Vagina (tissue), 2 donors: ENCODE measurements at regions not wholly inside any gene's neighbourhood (a gene's known extent, or its start where the extent isn't known, plus 50 kb on each side); places are given as distances from the start of the nearest gene placed in this dataset.

ENCODE experiments used
- DNase-seq, 2 donors: peaks; one replicate each; pipeline ENCODE4 v3.0.0-alpha.2; 2017; ENCODE audit errors: extremely low spot score in 2 of 2
- H3K27ac ChIP-seq: fragments of 200-600 bp; sonication (generic); one replicate; pipeline ENCODE4 v1.5.1; 2019
- H3K27me3 ChIP-seq: fragments of 200-600 bp; sonication (generic); one replicate; pipeline ENCODE4 v1.5.1; 2019
- H3K36me3 ChIP-seq, 2 donors: fragments of 200-600 bp; sonication (generic); one replicate each; pipeline ENCODE4 v1.5.1; 2017 to 2019
- H3K4me1 ChIP-seq: fragments of 200-600 bp; sonication (generic); one replicate; pipeline ENCODE4 v1.5.1; 2019
- H3K4me3 ChIP-seq, 2 donors: fragments of 200-600 bp; sonication (generic); 1 replicate in 1 of 2; 2 replicates in 1 of 2; pipeline ENCODE4 v1.5.1; 2016 to 2019
- H3K9me3 ChIP-seq: fragments of 200-600 bp; sonication (generic); one replicate; pipeline ENCODE4 v1.5.1; 2019
- CTCF ChIP-seq, 3 experiments: fragments of 450-650 bp in 2 of 3; fragments of 200-600 bp in 1 of 3; sonication (generic) in 1 of 3; IDR thresholded peaks; one replicate each; pipeline ENCODE4 v1.5.1; 2017 to 2019; ENCODE audit warnings: antibody characterized with exemption in 3 of 3, mild to moderate bottlenecking in 2 of 3, moderate library complexity in 2 of 3
- POLR2A ChIP-seq, 2 donors: fragments of 450-650 bp; IDR thresholded peaks; one replicate each; pipeline ENCODE4 v1.6.1; 2017; ENCODE audit warnings: antibody characterized with exemption in 2 of 2, mild to moderate bottlenecking in 2 of 2, moderate library complexity in 2 of 2
- POLR2AphosphoS5 ChIP-seq, 2 donors: sonication (generic); formaldehyde crosslinking; IDR thresholded peaks; one replicate each; pipeline ENCODE4 v1.9.0; 2017; ENCODE audit warnings: antibody characterized with exemption in 2 of 2, mild to moderate bottlenecking in 2 of 2, low read depth in 1 of 2; ENCODE audit not compliant: insufficient read depth in 1 of 2
- intact Hi-C: fragments of 100-400 bp; cut with DNase I; formaldehyde crosslinking; loops from one replicate; pipeline ENCODE4 v1.15.1; 2023

GRCh38 chr18:44149706-44150105 lies 531.0 kb upstream of the SETBP1 start:
- Histone ChIP-seq H3K27me3 (no peaks in the 10 kb centered on the region), H3K27ac (no peak overlapping the region), H3K4me1 (peaks cover 4% of the 10 kb centered on the region), H3K4me3 (no peak overlapping the region), H3K9me3 (no peaks in the 10 kb centered on the region), H3K36me3 (no peaks in the 10 kb centered on the region)
- DNase-seq, result no peak
- intact Hi-C loops, result no loop called here
- peak in 1 of 2 donors; percentile 28 for TF ChIP-seq POLR2AphosphoS5 (IDR thresholded peaks at IDR 0.05; ENCODE audit: insufficient read depth in 1 of 2, low read depth in 1 of 2)
- no peak for TF ChIP-seq CTCF (IDR thresholded peaks at IDR 0.05)
- TF ChIP-seq POLR2A (IDR thresholded peaks at IDR 0.05), result no peak

DNA sequence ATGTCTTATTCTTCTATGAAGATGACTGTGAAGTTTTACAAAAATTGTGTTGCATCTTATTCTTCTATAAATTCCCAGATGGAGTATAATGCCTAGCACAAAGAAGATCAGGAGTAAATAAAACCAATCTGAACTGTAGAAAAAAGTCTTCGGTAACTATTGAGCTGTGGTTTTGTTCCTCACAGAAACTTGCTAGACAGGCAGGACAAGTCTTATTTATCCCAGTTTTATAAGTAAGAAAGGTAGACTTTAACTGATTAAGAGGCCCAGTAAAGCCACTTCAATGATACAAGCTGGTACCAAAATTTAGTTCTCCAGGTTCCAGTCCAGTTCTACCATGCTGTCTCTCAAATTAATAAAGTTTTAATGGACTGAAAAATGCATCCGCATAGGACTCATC lies 526.7 kb upstream of the SETBP1 start:
- no peak for TF ChIP-seq POLR2AphosphoS5 (IDR thresholded peaks at IDR 0.05; ENCODE audit: insufficient read depth in 1 of 2, low read depth in 1 of 2)
- no peak for TF ChIP-seq POLR2A (IDR thresholded peaks at IDR 0.05)
- no peak for TF ChIP-seq CTCF (IDR thresholded peaks at IDR 0.05)
- intact Hi-C loops, result no loop called here
- peaks cover 4% of the 10 kb centered on the region for H3K4me1 ChIP-seq
- H3K36me3 ChIP-seq, result no peaks in the 10 kb centered on the region
- H3K27me3 ChIP-seq, result no peaks in the 10 kb centered on the region
- H3K27ac ChIP-seq, result no peak overlapping the region
- H3K9me3 ChIP-seq, result no peaks in the 10 kb centered on the region
- H3K4me3 ChIP-seq, result no peak overlapping the region
- DNase-seq, result no peak

- no peak overlapping the region for H3K4me3 ChIP-seq
- H3K36me3 ChIP-seq, result no peaks in the 10 kb centered on the region
- intact Hi-C loops, result no loop called here
- TF ChIP-seq POLR2A (IDR thresholded peaks at IDR 0.05) (no peak), CTCF (IDR thresholded peaks at IDR 0.05) (no peak), POLR2AphosphoS5 (IDR thresholded peaks at IDR 0.05; ENCODE audit: insufficient read depth in 1 of 2, low read depth in 1 of 2) (no peak)
- no peaks in the 10 kb centered on the region for H3K9me3 ChIP-seq
- no peak for DNase-seq
- H3K27me3 ChIP-seq, result no peaks in the 10 kb centered on the region
- H3K4me1 ChIP-seq, result no peaks in the 10 kb centered on the region
- H3K27ac ChIP-seq, result no peak overlapping the region
Measured at GRCh38 chr18:44156126-44156525, 524.6 kb upstream of the SETBP1 start.

DNA sequence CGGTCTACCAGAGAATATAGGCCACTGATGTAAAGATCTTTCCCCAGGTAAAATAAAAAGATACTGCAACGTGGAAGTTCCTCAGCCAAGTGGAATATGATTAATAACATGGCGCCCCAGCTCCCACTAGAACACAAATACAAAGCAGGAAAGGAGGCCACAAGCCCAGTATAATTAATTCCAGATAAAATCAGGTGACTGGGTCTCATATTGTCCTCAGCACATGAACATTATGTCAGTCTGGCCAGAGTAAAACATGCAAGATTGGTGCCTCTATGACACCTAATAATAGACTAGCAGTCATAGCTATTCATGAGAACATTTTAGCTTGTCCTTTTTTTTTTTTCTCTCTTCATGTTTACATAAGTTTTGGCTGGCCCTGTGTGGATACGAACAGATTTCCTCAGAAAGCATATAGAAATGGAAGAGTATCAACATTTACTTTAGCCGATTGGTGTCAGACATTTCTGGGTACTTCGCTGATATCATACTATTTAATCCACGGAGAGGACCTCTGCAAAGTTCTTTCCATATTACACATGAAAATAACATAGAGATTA lies 523.8 kb upstream of the SETBP1 start:
- no peak overlapping the region for H3K4me3 ChIP-seq
- no peak overlapping the region for H3K27ac ChIP-seq
- no peaks in the 10 kb centered on the region for H3K4me1 ChIP-seq
- intact Hi-C loops, result no loop called here
- no peaks in the 10 kb centered on the region for H3K9me3 ChIP-seq
- no peaks in the 10 kb centered on the region for H3K27me3 ChIP-seq
- no peak for DNase-seq
- TF ChIP-seq POLR2AphosphoS5 (IDR thresholded peaks at IDR 0.05; ENCODE audit: insufficient read depth in 1 of 2, low read depth in 1 of 2) (no peak), CTCF (IDR thresholded peaks at IDR 0.05) (no peak), POLR2A (IDR thresholded peaks at IDR 0.05) (no peak)
- H3K36me3 ChIP-seq, result no peaks in the 10 kb centered on the region

GRCh38 chr18:44170208-44170880 lies 510.3 kb upstream of the SETBP1 start:
- Histone ChIP-seq H3K36me3 (no peaks in the 10 kb centered on the region), H3K9me3 (no peaks in the 10 kb centered on the region), H3K27me3 (no peaks in the 10 kb centered on the region), H3K4me3 (no peak overlapping the region), H3K27ac (no peak overlapping the region), H3K4me1 (no peaks in the 10 kb centered on the region)
- DNase-seq, result no peak
- TF ChIP-seq CTCF (IDR thresholded peaks at IDR 0.05) (no peak), POLR2AphosphoS5 (IDR thresholded peaks at IDR 0.05; ENCODE audit: insufficient read depth in 1 of 2, low read depth in 1 of 2) (no peak), POLR2A (IDR thresholded peaks at IDR 0.05) (no peak)
- intact Hi-C loops, result no loop called here
